NCI-H1105 (cell line): ENCODE measurements at regions not wholly inside any gene's neighbourhood (a gene's known extent, or its start where the extent isn't known, plus 50 kb on each side); places are given as distances from the start of the nearest gene placed in this dataset.
"Not testable (repeated sequence)": the region's sequence is repeated elsewhere in the genome, so short reads cannot be mapped to it uniquely, and the experiment has no call there.

ENCODE experiments used
- DNase-seq: peaks from one replicate; lab custom pipeline; 2025; lab: John Stamatoyannopoulos, UW

DNA sequence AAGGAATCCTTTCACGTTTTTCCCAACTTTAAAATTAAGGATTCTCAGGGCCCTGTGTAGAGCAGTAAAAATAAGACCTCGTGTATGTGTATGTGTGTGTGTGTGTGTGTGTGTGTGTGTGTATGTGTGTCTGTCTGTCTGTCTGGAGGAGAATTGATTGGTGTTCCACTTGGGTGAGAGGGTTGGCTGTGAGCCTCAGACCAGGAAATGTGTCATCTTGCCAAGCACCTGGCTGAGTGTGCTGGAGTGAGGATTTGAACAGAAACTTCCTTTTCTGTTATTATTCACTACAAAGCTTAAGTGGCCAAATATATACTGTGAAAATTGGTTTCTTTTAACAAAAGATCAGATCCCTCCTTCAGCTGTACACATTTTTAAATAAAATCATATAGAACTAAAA is 103.6 kb upstream of the NUDT6 start:
- DNase-seq, result not testable (repeated sequence)

- DNase-seq, result no peak
These were observed 109.3 kb upstream of the NUDT6 start for GRCh38 chr4:123031664-123032063.

DNA sequence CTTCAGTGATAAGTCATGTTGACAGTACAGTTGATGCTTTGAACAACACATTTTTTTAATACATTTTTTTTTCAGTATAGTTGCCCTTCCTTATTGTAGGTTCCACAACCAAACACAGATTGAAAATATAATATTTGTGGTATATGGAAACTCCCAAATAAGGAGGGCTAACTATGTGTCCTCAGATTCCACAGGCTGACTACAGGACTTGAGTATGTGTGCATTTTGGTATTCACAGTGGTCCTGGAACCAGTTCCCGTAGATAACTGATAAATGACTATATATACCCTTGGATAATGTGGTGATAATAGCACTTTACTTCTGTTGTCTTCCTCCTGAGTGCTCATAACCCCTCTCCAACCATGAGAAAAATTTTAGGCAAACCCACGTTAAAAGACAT is 111.6 kb upstream of the NUDT6 start:
- DNase-seq, result no peak

- DNase-seq, result no peak
These were observed 112.8 kb upstream of the NUDT6 start for GRCh38 chr4:123035239-123035638.

DNA sequence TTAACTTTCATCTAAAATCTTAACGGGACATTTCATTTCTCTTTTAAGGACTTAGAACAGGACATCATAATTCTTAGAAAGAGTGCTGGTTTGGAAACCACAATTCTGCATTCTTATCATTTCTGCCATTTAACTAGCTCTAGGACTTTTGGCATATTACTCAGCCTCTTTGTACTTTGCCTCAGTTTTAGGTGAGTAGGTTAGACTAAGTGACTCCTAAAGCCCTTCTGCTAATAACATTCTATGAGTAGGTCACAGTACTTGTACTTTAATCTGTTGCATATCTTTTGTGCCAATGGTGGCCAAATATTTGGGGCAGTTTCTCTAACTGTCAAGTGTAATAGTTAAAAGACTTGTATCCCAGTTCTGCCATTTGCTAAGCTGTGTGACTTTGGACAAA is 115.4 kb upstream of the NUDT6 start:
- no peak for DNase-seq

DNA sequence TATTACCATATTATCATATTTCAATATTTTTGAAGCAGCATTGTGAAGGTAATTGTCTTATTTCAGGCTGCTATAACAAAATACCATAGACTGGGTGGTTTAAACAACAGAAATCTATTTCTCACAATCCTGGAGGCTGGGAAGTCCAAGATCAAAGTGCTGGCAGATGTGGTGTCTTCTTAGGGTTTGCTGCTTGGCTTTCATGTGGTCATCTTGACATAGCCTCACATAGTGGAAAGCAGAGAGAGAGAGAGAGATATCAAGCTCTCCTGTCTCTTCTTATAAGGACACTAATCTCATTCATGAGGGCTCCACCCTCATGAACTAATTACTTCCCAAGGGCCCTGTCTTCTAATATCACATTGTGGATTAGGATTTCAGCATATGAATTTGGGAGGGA is 119.7 kb upstream of the NUDT6 start:
- DNase-seq, result no peak

- DNase-seq, result no peak
These were observed 120.6 kb upstream of the NUDT6 start for GRCh38 chr4:123043013-123043412.

DNA sequence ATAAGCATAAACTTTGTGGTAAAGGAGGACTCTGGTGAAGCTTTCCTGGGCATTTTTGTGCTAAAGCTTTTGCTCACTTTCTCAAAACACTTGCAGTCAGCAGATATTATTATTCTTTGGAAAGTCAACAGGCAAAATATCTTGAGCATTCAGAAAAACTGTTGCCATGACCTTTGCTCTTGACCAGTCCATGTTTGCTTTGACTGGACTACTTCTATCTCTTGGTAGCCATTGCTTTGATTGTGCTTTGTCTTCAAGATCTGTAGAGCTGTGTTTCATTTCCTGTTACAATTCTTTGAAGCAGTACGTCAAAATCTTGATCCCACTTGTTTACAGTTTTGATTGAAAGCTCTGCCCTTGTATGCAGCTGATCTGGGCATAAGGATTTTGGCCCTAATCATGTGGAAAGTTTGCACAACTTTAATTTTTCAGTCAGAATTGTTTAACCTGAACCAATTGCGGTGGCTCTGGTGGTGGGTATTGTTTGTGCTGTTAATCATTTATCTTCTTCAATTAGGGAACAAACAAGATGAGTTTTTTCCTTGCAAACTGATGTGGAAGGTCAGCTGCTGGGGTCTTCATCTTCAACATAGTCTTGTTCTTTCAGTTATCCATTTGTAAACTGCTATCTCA is 121.5 kb upstream of the NUDT6 start:
- DNase-seq, result no peak

GRCh38 chr4:123046096-123046495 is 123.7 kb upstream of the NUDT6 start:
- DNase-seq, result no peak

GRCh38 chr4:123050018-123050417 is 127.6 kb upstream of the NUDT6 start:
- DNase-seq, result no peak

DNA sequence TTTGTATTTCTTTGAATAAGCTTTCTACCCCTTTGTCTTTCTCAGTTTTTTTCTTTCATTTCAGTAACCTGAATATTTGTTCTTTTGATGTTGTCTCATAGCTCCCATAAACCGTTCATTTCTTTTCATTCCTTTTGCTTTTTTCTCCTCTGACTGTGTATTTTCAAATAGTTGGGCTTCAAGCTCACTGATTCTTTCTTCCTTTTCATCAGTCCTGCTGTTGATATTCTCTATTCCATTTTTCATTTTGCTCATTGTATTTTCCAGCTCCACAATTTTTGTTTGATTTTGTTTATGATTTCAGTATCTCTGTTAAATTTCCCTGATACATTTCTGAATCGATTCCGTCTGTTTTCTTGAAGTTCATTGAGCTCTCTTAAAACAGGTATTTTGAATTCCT is 129.6 kb upstream of the NUDT6 start:
- DNase-seq, result no peak

DNA sequence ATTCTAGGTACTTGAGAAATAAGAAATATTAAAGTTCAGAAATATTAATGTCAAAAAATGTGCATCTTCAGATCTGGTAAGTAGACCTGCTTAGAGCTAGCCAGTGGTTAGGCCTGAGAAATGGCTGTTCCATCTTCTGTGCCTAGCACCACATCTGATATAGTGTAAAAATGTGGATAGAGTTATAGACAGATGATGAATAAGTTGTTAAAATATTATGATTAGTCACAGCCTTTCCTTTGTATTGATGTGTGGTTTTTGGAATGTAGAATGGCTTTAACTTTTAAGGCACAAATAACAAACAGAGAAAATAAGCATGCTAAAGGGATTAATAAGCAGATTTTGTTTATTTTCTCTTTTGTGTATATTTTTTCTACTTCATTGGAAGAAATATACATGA is 133.5 kb upstream of the NUDT6 start:
- DNase-seq, result no peak

DNA sequence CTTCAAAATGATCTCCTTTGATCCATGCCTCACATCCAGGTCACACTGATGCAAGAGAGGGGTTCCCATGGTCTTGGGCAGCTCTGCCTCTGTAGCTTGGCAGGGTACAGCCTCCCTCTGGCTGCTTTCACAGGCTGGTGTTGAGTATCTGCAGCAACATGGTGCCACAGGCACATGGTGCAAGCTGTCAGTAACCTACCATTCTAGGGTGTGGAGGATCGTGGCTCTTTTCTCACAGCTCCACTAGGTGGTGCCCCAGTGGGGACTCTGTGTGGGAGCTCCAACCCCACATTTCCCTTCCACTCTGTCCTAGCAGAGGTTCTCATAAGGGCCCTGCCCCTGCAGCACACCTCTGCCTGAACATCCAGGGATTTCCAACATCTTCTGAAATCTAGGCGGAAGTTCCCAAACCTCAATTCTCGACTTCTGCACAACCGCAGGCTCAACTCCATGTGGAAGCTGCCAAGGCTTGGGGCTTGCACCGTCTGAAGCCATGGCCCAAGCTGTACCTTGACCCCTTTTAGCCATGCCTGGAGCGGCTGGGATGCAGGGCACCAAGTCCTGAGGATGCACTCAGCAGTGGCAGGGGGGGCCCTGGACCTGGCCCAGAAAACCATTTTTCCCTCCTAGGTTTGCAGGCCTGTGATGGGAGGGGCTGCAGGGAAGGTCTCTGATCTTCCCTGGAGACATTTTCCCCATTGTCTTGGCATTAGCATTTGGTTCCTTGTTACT is 137.8 kb upstream of the NUDT6 start:
- DNase-seq, result no peak

GRCh38 chr4:123064390-123064789 is 142.0 kb upstream of the NUDT6 start:
- no peak for DNase-seq

- no peak for DNase-seq
These were observed 145.7 kb upstream of the NUDT6 start for GRCh38 chr4:123068081-123068480.

DNA sequence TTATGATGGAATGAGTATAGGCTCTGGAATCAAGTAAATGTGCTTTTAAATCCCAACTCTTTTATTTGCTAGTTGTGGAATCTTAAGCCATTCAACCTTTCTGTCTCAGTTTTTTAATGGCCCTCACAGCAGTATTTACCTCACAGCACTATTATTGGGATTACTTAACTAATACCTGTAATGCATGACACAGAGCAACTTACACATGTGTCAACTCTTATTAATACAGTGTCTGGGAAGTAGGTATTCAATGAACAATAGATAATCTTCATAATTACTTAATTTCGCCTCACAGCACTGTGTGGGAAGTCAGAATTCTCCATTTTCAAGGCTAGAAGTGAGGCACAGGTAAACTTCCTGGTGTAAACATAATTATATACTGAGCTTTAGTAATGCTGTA is 149.7 kb upstream of the NUDT6 start:
- DNase-seq, result no peak

GRCh38 chr4:123073650-123074049 is 151.3 kb upstream of the NUDT6 start:
- no peak for DNase-seq

DNA sequence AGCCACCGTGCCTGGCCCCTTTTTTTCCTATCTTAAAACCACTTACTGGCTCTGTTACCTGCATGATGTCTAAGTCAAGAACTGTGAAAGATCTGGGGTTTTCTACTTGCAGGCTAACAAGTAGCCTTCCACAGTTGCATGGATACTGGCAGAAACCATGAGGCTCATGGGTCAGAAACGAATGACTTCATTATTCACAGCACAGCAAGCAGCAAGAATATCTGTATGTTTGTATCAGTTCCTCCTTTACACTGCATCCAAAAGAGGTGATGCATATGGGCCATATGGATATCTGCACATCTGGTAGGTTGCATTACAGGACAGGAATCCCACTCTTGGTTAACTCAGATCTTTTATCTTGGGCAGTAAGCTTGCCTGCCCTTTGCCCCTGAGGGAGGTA is 154.9 kb upstream of the NUDT6 start:
- DNase-seq, result no peak

DNA sequence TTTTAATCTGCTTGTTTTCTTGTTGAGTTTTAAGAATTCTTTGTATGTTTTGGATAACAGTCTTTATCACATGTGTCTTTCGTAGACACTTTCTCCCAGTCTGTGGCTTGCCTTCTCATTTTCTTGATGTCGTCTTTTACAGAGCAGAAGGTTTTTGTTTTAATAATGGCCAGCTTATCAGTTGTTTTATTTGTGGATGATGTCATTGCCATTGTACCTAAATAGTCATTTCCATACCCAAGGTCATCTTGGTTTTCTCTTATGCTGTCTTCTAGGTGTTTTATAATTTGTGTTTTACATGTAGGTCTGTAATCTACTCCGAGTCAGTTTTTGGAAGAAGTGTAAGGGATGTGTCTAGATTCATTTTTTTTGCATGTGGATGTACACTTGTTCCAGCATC is 159.6 kb upstream of the NUDT6 start:
- DNase-seq, result no peak

DNA sequence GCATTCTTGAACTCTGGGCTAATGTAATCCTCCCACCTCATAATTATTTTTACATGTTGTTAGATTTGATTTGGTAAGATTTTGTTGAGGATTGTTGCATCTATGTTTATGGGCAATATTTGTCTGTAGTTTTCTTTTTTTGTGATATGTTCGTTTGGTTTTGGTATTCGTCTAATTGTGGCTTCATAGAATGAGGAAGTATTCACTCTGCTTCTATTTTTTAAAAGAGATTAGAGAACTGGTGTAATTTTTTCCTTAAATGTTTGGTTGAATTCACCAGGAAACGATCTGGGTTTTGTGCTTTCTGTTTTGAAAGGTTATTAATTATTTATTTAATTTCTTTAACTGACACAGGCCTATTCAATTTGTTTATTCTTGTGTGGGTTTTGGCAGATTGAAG is 161.2 kb upstream of the NUDT6 start:
- no peak for DNase-seq

DNA sequence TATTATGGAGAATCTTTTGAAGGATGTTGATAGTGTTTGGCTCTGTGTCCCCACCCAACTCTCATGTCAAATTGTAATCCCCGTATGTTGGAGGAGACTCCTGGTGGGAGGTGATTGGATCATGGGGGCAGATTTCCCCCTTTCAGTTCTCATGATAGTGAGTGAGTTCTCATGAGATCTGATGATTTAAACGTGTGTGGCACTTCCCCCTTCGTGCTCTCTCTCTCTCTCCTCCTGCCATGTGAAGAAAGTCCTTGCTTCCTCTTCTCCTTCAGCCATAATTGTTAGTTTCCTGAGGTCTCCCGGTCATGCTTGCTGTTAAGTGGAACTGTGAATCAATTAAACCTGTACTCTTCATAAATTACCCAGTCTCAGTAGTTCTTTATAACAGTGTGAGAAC is 166.1 kb upstream of the NUDT6 start:
- DNase-seq, result no peak

- DNase-seq, result no peak
These were observed 168.5 kb upstream of the NUDT6 start for GRCh38 chr4:123090886-123091285.

DNA sequence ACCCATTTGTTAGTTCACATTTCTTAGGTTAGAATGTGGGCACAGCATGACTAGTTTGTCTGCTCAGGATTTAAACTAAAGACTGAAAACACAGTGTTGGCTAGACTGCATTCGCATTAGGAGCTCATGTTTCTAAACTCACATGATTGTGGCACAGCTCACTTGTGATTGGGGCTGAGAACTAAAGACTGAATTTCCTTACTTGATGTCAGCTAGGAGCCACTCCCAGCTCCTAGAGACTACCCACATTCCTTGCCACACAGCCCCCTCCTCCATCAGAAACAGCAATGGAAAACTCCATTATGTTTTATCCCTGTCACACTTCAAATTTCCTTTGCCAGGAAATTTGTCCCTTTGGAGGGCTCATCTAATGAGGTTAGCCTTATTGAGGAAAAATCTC is 170.2 kb upstream of the NUDT6 start:
- DNase-seq, result no peak

DNA sequence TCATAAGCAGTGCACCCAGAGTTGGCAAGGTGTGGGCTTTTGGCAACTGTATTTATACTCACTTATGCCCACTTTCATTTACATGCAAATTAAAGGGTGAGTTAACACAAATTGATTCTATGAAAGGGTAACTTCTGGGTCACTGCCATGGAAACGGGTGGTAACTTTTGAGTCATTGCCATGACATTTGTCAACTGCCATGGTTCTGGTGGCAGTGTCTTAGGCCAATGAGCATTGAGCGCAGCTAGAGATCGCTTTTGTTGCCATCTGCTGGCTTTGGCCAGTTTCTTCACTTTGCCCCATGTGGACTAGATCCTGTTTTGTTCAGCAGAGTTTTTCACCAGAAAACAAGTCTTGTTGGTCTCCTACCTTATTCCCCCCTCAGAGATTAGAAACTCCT is 170.8 kb upstream of the NUDT6 start:
- no peak for DNase-seq
